ENCODE measurements at regions not wholly inside any gene's neighbourhood (a gene's known extent, or its start where the extent isn't known, plus 50 kb on each side); places are given as distances from the start of the nearest gene placed in this dataset.

GRCh38 chr6:56364827-56365339, 117.5 kb upstream of the COL21A1 start:
- in situ Hi-C loops (cut with MboI): no loop called here
- no peaks in the 10 kb centered on the region for H3K9me2 ChIP-seq (ENCODE audit: insufficient read depth)
- TF ChIP-seq EZH2 (IDR thresholded peaks at IDR 0.05; ENCODE audit: insufficient read depth, poor library complexity, severe bottlenecking) (no peak), EZH2phosphoT487 (IDR thresholded peaks at IDR 0.05; ENCODE audit: insufficient read depth, low read depth) (peak; percentile 74; the same call in 1 of the 2 replicates)
- 4 to 5% methylated on average over 2 of the region's 2 CpGs for WGBS, 2 experiments (ENCODE audit: low coverage in 1 of 2, low lambda C conversion rate in 2 of 2, missing lambda C conversion rate in 2 of 2)
- H3K36me3 ChIP-seq (ENCODE audit: low read depth): no peaks in the 10 kb centered on the region
- H4K20me1 ChIP-seq (ENCODE audit: insufficient read depth): no peaks in the 10 kb centered on the region
- no peaks in the 10 kb centered on the region for H3K9me3 ChIP-seq (ENCODE audit: low read depth)
- no peak overlapping the region for H2AFZ ChIP-seq
- 0 out of 2 replicates have a peak overlapping the region, but pooled peaks have one; percentile 11 for H3K27ac ChIP-seq
- no peak overlapping the region for H3K9ac ChIP-seq
- peaks cover 21% of the 10 kb centered on the region for H3K4me1 ChIP-seq (ENCODE audit: insufficient read depth)
- peak; percentile 83 for DNase-seq
- H3F3A ChIP-seq (ENCODE audit: insufficient read depth): peaks cover 37% of the 10 kb centered on the region
- H3K27me3 ChIP-seq (replicated peaks; ENCODE audit: insufficient read depth): no peaks in the 10 kb centered on the region
- peak overlapping the region; percentile 33 for H3K4me2 ChIP-seq (ENCODE audit: unreplicated experiment)
- H3K4me3 ChIP-seq: no peak overlapping the region
- H3K79me2 ChIP-seq (ENCODE audit: insufficient read depth): no peaks in the 10 kb centered on the region

- H3K4me1 ChIP-seq (ENCODE audit: insufficient read depth): peaks cover 17% of the 10 kb centered on the region
- 0 out of 2 replicates have a peak overlapping the region, but pooled peaks have one; percentile 11 for H3K27ac ChIP-seq
- no peak for DNase-seq
- H3K4me3 ChIP-seq: no peak overlapping the region
- H3K9me2 ChIP-seq (ENCODE audit: insufficient read depth): no peaks in the 10 kb centered on the region
- H3K9me3 ChIP-seq (ENCODE audit: low read depth): no peaks in the 10 kb centered on the region
- H3K9ac ChIP-seq: no peak overlapping the region
- H3K36me3 ChIP-seq (ENCODE audit: low read depth): no peaks in the 10 kb centered on the region
- peak overlapping the region; percentile 33 for H3K4me2 ChIP-seq (ENCODE audit: unreplicated experiment)
- no peaks in the 10 kb centered on the region for H3K27me3 ChIP-seq (replicated peaks; ENCODE audit: insufficient read depth)
- H3K79me2 ChIP-seq (ENCODE audit: insufficient read depth): no peaks in the 10 kb centered on the region
- H3F3A ChIP-seq (ENCODE audit: insufficient read depth): peaks cover 33% of the 10 kb centered on the region
- no peak overlapping the region for H2AFZ ChIP-seq
- in situ Hi-C loops (cut with MboI): no loop called here
- H4K20me1 ChIP-seq (ENCODE audit: insufficient read depth): no peaks in the 10 kb centered on the region
- TF ChIP-seq EZH2phosphoT487 (IDR thresholded peaks at IDR 0.05; ENCODE audit: insufficient read depth, low read depth) (no peak), EZH2 (IDR thresholded peaks at IDR 0.05; ENCODE audit: insufficient read depth, poor library complexity, severe bottlenecking) (no peak)
These were observed 117.0 kb upstream of the COL21A1 start for GRCh38 chr6:56364431-56364826.

DNA sequence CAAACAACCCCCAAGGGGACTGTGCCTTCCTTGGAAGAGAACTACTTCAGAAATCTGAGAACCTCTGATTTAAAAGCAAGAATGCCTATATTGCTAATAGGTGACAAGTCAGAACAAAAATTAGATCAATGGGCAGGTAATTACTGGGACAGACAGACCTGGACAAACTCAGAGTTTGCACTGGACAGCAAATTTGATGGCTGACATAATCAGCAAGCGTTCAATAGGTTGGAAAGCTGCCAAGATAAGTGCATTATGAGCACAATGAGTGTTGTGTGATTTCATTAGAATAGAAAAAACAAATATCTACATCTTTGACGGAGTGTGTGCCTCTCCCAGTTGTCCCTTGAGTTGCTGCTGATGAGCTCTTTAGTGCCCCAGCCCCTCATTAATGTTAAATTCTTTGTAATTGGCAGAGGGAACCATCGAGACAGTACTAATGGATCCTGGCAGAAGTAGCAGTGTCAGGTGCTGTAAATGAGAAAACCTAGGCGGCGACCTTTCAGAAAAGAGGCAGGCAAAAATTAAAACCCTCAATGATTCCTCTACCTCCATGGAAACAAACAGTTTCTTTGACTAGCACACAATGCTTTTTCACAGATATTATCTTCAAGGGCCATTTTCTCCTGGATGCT, 116.5 kb upstream of the COL21A1 start:
- TF ChIP-seq EZH2 (IDR thresholded peaks at IDR 0.05; ENCODE audit: insufficient read depth, poor library complexity, severe bottlenecking) (no peak), EZH2phosphoT487 (IDR thresholded peaks at IDR 0.05; ENCODE audit: insufficient read depth, low read depth) (no peak)
- no peak for DNase-seq
- in situ Hi-C loops (cut with MboI): no loop called here
- Histone ChIP-seq H3K9me3 (ENCODE audit: low read depth) (no peaks in the 10 kb centered on the region), H3K27me3 (replicated peaks; ENCODE audit: insufficient read depth) (no peaks in the 10 kb centered on the region), H3K4me3 (no peak overlapping the region), H3K36me3 (ENCODE audit: low read depth) (no peaks in the 10 kb centered on the region), H2AFZ (no peak overlapping the region), H3K4me2 (ENCODE audit: unreplicated experiment) (no peak overlapping the region), H3K4me1 (ENCODE audit: insufficient read depth) (peaks cover 17% of the 10 kb centered on the region), H3K27ac (no peak overlapping the region), H4K20me1 (ENCODE audit: insufficient read depth) (no peaks in the 10 kb centered on the region), H3K9ac (no peak overlapping the region), H3K79me2 (ENCODE audit: insufficient read depth) (no peaks in the 10 kb centered on the region), H3F3A (ENCODE audit: insufficient read depth) (peaks cover 28% of the 10 kb centered on the region), H3K9me2 (ENCODE audit: insufficient read depth) (no peaks in the 10 kb centered on the region)
- 89 to 93% methylated on average over 5 of the region's 5 CpGs for WGBS, 2 experiments (ENCODE audit: low coverage in 1 of 2, low lambda C conversion rate in 2 of 2, missing lambda C conversion rate in 2 of 2)

DNA sequence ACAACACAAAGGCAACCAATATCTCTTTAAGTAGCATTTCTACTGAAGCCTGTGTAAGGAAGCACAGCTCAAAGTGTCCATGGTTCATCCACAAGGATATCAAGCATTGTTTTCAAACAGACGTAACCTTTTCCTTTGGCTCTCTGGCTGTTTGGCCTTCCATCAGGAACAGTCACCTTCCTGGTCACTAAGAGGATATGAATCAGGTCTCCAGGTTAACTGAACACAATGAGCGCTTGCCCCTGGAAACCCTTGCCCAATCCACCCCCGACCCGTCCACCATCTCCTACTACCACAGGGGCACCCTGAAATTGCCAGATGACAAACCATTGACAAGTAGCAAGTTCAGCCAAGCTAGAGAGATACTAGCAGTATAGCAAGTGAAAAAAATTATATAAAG, 114.4 kb upstream of the COL21A1 start:
- Histone ChIP-seq H3K27ac (no peak overlapping the region), H3K4me1 (ENCODE audit: insufficient read depth) (peaks cover 30% of the 10 kb centered on the region), H3K4me2 (ENCODE audit: unreplicated experiment) (no peak overlapping the region), H3K4me3 (no peak overlapping the region), H3F3A (ENCODE audit: insufficient read depth) (peaks cover 31% of the 10 kb centered on the region), H3K27me3 (replicated peaks; ENCODE audit: insufficient read depth) (no peaks in the 10 kb centered on the region), H3K36me3 (ENCODE audit: low read depth) (no peaks in the 10 kb centered on the region), H3K9me3 (ENCODE audit: low read depth) (no peaks in the 10 kb centered on the region), H3K9me2 (ENCODE audit: insufficient read depth) (no peaks in the 10 kb centered on the region), H3K79me2 (ENCODE audit: insufficient read depth) (no peaks in the 10 kb centered on the region), H4K20me1 (ENCODE audit: insufficient read depth) (no peaks in the 10 kb centered on the region), H3K9ac (no peak overlapping the region), H2AFZ (no peak overlapping the region)
- 75 to 80% methylated on average over 4 of the region's 4 CpGs for WGBS, 2 experiments (ENCODE audit: low coverage in 1 of 2, low lambda C conversion rate in 2 of 2, missing lambda C conversion rate in 2 of 2)
- in situ Hi-C loops (cut with MboI): no loop called here
- DNase-seq: no peak
- TF ChIP-seq EZH2 (IDR thresholded peaks at IDR 0.05; ENCODE audit: insufficient read depth, poor library complexity, severe bottlenecking): no peak
- no peak for TF ChIP-seq EZH2phosphoT487 (IDR thresholded peaks at IDR 0.05; ENCODE audit: insufficient read depth, low read depth)
